HG03521 (cell line): ENCODE measurements at regions not wholly inside any gene's neighbourhood (a gene's known extent, or its start where the extent isn't known, plus 50 kb on each side); places are given as distances from the start of the nearest gene placed in this dataset.
"Not testable (repeated sequence)": the region's sequence is repeated elsewhere in the genome, so short reads cannot be mapped to it uniquely, and the experiment has no call there.

Source experiments
- ATAC-seq: cut with Tn5 transposase; IDR thresholded peaks from one replicate; pipeline ENCODE4 v1.9.1; 2021; ENCODE audit warnings: mild to moderate bottlenecking, moderate library complexity; ENCODE audit not compliant: unreplicated experiment

- no peak for ATAC-seq
These were observed 745.5 kb downstream of the TMTC2 start for GRCh38 chr12:83432176-83432719.

GRCh38 chr12:83427586-83428136 is 741.0 kb downstream of the TMTC2 start:
- not testable (repeated sequence) for ATAC-seq

GRCh38 chr12:83414981-83415380 is 728.3 kb downstream of the TMTC2 start:
- ATAC-seq = no peak

- ATAC-seq = no peak
These were observed 722.1 kb downstream of the TMTC2 start for GRCh38 chr12:83408851-83409250.

GRCh38 chr12:83408146-83408545 is 721.4 kb downstream of the TMTC2 start:
- ATAC-seq = no peak

GRCh38 chr12:83404521-83404920 is 717.8 kb downstream of the TMTC2 start:
- no peak for ATAC-seq

GRCh38 chr12:83390186-83390585 is 703.5 kb downstream of the TMTC2 start:
- ATAC-seq = no peak

- ATAC-seq = no peak
These were observed 702.7 kb downstream of the TMTC2 start for GRCh38 chr12:83389237-83389996.

- no peak for ATAC-seq
These were observed 701.8 kb downstream of the TMTC2 start for GRCh38 chr12:83388551-83388950.

- no peak for ATAC-seq
These were observed 700.0 kb downstream of the TMTC2 start for GRCh38 chr12:83386527-83387264.

GRCh38 chr12:83378186-83378727 is 691.6 kb downstream of the TMTC2 start:
- no peak for ATAC-seq

- ATAC-seq = no peak
These were observed 678.6 kb downstream of the TMTC2 start for GRCh38 chr12:83365317-83365716.

- ATAC-seq = no peak
These were observed 674.8 kb downstream of the TMTC2 start for GRCh38 chr12:83361475-83361874.

GRCh38 chr12:83361071-83361470 is 674.4 kb downstream of the TMTC2 start:
- ATAC-seq = no peak

- no peak for ATAC-seq
These were observed 663.4 kb downstream of the TMTC2 start for GRCh38 chr12:83349907-83350611.

- ATAC-seq = no peak
These were observed 659.6 kb downstream of the TMTC2 start for GRCh38 chr12:83346333-83346732.

- no peak for ATAC-seq
These were observed 657.1 kb downstream of the TMTC2 start for GRCh38 chr12:83343767-83344166.

- no peak for ATAC-seq
These were observed 649.0 kb downstream of the TMTC2 start for GRCh38 chr12:83335748-83336147.

GRCh38 chr12:83326666-83327065 is 640.0 kb downstream of the TMTC2 start:
- ATAC-seq = no peak

- ATAC-seq = no peak
These were observed 637.2 kb downstream of the TMTC2 start for GRCh38 chr12:83323866-83324265.

GRCh38 chr12:83322809-83323208 is 636.1 kb downstream of the TMTC2 start:
- ATAC-seq = no peak
